ENCODE measurements at regions not wholly inside any gene's neighbourhood (a gene's known extent, or its start where the extent isn't known, plus 50 kb on each side); places are given as distances from the start of the nearest gene placed in this dataset.

DNA sequence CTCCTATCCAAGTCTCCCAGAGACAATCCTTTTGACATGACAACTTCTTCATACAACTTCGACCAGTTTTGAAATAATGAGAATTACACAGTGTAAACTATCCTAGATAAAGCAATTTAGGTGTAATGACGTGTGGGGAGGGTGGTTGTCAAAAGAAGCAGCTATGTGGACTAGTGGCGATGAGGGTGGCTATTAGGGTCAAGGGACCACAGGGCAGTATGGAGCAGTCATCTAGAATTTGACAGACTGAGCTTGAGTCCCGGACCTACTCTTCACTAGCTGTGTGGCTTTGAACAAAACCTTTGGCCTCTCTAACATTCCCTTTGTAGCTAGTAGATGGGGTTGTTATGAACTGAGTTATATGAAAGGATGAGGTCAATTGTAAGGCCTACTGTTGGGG is 247.1 kb downstream of the HAPSTR1 start:
- TF ChIP-seq, protein P1, sequence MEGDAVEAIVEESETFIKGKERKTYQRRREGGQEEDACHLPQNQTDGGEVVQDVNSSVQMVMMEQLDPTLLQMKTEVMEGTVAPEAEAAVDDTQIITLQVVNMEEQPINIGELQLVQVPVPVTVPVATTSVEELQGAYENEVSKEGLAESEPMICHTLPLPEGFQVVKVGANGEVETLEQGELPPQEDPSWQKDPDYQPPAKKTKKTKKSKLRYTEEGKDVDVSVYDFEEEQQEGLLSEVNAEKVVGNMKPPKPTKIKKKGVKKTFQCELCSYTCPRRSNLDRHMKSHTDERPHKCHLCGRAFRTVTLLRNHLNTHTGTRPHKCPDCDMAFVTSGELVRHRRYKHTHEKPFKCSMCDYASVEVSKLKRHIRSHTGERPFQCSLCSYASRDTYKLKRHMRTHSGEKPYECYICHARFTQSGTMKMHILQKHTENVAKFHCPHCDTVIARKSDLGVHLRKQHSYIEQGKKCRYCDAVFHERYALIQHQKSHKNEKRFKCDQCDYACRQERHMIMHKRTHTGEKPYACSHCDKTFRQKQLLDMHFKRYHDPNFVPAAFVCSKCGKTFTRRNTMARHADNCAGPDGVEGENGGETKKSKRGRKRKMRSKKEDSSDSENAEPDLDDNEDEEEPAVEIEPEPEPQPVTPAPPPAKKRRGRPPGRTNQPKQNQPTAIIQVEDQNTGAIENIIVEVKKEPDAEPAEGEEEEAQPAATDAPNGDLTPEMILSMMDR (IDR thresholded peaks at IDR 0.05; ENCODE audit: insufficient read depth, low read depth, low read length), result no peak
- TF ChIP-seq EZH2 (IDR thresholded peaks at IDR 0.05; ENCODE audit: insufficient read depth, low read length), result no peak
